Fibroblast of peridontal ligament (primary cell): ENCODE measurements at regions not wholly inside any gene's neighbourhood (a gene's known extent, or its start where the extent isn't known, plus 50 kb on each side); places are given as distances from the start of the nearest gene placed in this dataset.

Experiments
- DNase-seq: peaks from one replicate; pipeline ENCODE4 v3.0.0-alpha.2; 2010; ENCODE audit errors: extremely low read depth

GRCh38 chr9:13555516-13555915 lies 276.0 kb upstream of the MPDZ start:
- no peak for DNase-seq

DNA sequence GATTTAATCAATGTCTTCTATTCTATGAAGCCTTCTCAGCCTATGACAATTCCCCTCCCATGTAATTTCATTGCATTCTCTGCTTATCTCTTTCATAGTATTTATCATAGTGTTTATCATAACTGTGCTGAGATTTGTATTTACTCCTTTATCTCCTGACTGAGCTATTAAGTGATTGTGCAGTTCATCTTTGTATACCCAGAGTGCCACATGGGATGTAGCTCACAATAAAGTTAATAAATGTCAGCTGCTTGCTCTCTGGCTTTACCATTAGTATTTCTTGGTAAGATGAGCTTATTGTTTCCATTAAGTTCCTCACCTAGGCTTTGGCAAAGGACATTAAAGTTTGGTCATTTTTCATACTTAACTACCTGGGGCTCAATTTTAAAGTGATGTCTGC lies 275.1 kb upstream of the MPDZ start:
- DNase-seq: no peak

GRCh38 chr9:13552606-13553215 lies 273.2 kb upstream of the MPDZ start:
- no peak for DNase-seq

DNA sequence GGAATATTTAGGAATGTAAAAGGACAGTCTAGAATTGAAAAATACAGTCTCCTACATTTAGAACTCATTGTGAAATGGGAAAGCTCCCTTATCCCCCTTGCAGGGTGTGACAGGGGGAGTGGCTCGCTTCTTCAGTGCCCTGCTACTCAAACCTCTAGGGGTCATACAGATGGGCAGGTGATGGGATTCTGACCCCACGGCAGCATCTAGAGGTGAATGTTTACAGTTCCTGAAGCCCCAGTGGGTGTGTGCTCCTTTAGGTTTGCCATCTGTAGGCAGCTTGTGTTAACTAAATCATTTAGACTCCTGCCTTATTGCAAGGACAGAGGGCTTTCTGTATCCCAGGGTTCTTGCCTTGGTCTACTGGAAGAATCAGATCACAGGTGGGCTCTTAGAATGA lies 271.0 kb upstream of the MPDZ start:
- no peak for DNase-seq

DNA sequence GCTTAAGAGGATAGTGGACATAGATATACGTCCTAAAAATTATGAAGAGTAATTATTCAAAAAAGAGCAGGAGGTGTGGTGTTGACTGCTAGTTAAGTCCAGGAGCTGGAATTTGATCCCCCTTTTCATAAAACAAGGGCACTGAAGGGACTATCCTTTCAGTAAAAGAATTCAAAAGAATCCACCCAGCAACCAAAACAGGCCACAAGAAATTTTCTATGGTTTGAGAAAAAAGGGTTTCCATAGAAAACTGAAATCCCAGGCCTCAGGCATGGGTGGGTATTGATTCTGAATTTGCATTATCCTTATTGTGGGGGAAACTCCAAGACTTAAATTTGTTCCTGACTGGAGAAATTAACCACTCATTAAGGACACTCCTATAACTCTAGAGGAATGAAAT lies 269.0 kb upstream of the MPDZ start:
- DNase-seq: no peak

GRCh38 chr9:13535141-13535540 lies 255.6 kb upstream of the MPDZ start:
- DNase-seq: no peak

- DNase-seq: no peak
Observed at GRCh38 chr9:13534006-13534405, 254.5 kb upstream of the MPDZ start.

- no peak for DNase-seq
Observed at GRCh38 chr9:13532407-13532806, 252.9 kb upstream of the MPDZ start.

GRCh38 chr9:13529321-13530104 lies 250.0 kb upstream of the MPDZ start:
- no peak for DNase-seq

- DNase-seq: no peak
Observed at GRCh38 chr9:13524245-13524644, 244.8 kb upstream of the MPDZ start.

DNA sequence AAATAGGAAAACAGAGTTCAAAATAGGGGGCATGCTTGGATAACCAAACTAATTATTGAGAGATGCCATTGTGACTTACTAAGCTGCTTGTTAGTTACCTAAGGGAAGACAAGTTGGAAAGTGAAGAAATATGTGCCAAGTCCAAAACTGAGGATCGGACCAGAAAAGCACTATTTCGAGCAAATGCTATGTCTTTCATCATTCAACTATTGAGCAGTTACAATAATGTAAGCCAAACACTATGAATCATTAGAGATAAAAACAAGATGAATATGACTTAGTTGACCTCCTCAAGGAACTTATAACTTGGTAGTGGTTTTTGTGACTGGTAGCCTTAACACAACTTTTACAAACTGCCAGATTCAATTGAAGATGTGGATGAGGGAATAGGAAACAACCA lies 240.6 kb upstream of the MPDZ start:
- no peak for DNase-seq

GRCh38 chr9:13513716-13514444 lies 234.4 kb upstream of the MPDZ start:
- no peak for DNase-seq

DNA sequence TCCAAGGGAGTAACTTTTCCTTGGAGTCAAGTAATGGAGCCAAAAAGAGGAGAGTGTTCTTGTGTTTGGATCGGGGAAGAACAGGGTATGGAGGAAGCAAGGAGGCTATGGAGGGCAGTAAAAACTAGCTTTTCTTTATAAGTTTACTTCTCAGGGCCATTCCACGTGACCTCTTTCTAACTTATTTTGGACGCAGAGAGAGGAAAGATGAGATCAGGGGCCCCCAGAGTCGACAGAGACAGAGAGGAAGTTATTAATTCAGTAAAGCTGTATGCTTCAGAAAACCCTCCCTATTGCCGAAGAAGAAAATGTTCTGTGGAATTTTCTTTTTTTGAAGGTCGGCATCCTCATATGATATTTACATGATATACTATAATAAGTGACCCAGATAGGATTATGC lies 233.8 kb upstream of the MPDZ start:
- no peak for DNase-seq

DNA sequence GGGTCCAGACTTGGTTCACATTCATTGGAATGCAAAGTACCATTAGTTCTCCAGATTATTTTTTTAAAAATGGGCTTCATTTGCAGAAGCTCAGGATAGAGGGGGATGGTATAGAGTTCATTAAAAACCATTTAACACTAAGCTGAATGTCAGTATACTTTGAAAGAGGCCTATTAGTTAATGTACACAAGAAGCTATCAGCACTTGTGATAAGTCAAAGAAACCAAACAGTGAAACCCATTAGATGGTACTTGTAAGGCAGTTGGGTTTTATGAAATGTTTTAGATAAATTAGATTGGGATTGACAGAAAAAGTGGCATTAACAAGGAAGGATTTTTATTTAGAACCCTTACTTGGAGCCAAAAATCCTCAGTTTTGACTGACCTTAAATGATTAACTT lies 229.2 kb upstream of the MPDZ start:
- DNase-seq: no peak

DNA sequence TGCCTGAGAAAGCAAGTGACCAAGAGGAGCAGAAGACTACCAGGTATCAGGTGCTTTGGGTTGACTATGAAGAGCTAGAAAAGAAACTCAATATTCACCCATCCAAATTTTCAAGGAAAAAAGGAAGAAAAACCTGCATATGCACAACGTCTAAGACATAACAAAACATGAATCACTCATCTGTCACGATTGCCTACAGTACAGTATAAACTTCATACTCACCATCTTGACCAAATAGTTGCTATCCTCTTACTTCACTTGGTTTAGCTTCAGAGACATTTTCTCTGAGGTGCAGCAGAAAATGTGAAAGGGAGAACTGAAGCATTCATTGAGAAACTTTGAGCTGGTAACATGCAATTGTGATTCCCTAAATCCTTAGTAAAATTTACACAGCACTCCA lies 228.6 kb upstream of the MPDZ start:
- DNase-seq: no peak

- no peak for DNase-seq
Observed at GRCh38 chr9:13505797-13506196, 226.3 kb upstream of the MPDZ start.

GRCh38 chr9:13503599-13503998 lies 224.1 kb upstream of the MPDZ start:
- no peak for DNase-seq

DNA sequence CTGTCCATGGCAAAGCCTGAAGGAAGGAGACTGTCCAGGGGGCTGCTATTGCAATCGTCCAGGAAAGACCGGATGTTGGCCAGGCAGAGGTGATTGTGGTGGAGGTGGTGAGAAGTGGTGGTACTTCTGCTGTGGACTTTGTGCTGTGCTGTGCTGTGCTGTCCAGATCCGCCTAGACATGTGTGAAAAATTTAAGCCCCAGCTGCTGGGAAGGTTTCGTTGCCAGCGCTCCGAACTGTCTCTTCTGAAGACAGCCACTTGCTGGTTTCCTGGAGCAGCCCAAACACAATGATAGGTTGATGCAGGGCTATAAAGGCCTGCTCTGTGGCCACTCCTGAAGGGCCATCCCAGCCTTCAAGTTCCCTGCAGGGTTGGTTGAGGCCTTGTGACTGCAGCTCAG lies 223.0 kb upstream of the MPDZ start:
- no peak for DNase-seq

GRCh38 chr9:13501018-13501417 lies 221.5 kb upstream of the MPDZ start:
- no peak for DNase-seq

DNA sequence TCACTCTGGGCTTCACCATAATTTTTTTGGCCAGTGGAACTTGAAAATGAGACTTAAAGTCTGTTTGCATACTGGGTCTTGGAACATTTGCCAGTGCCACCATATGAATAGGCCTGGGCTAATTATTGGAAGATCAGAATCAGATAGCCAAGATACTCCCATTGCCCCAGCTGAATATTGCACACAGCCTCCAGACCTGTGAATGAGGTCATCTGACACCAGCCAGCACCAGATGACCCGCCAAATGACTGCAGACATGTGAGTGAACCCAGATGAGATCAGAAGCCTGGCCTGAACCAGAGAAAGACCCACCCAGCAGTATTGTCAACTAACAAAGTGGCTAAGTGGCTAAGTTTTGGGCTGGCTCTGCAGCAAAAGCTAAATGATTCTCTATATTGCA lies 220.5 kb upstream of the MPDZ start:
- DNase-seq: no peak

DNA sequence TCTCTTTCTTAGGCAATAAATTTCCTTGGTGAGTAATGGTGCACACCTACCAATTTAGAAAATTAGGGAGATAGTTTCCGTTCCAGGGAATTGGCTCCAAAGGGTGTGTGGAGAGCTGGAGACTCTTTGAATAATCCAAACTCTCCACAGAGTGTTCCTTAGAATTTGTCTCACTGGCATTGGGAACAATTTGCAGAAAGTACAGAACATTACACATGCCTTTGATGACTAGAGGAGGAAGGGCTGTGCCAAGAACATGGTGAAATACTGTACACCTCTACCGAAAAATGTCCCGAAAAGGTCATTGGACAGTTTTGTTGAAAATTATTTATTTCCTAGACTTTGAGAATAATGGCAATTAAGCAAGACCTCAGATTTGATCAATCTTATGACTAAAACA lies 214.2 kb upstream of the MPDZ start:
- DNase-seq: no peak

DNA sequence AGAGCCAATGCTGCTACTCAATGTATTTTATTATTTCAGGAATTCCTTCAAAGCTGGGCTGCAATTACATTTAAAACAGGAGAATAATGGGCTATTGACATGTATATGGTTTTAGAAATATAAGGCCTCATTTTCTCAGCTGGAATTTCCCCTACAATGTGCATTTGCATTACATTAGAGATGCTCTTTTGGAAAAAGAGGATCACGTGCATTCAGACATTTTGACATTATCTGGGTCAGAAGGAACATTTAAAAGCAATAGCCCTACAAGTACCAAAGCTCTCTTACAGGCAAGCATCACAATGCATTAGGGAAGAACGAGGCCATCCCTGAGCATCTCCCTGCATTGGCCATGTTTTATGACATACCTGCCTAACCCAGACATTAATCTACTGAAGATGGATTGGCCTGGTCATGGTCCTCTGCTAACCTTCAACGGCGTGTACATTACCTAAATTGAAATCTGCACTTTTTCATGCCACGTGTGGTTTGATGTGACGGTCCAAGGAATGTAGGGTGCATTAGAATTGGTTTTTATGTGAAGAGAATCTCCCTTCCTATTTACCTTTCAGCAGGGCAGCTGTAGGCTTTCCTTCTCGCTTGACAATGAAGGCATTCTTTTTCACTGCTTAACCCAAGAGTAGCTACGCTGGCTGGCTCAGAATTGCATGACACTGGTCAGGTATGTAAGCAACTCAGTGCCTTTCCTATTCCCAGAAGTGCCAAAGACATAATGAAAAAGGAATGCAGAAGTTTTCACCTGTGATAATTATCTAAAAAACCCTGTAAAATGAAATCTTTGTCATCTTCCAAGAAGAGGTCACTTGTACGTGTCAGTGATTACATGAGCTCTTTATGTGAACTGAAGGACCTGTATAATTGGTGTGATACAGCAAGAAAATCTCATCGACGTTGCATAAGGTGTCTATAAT lies 212.3 kb upstream of the MPDZ start:
- DNase-seq: no peak
